Gastrocnemius medialis (tissue), 4 donors: ENCODE measurements at regions not wholly inside any gene's neighbourhood (a gene's known extent, or its start where the extent isn't known, plus 50 kb on each side); places are given as distances from the start of the nearest gene placed in this dataset.

Source experiments
- POLR2A ChIP-seq, 2 donors: fragments of 450-650 bp; IDR thresholded peaks; one replicate each; pipeline ENCODE4 v1.6.1; 2017; ENCODE audit warnings: antibody characterized with exemption in 2 of 2, mild to moderate bottlenecking in 2 of 2, moderate library complexity in 2 of 2
- TF ChIP-seq, protein P1 (sequence below), 5 experiments: fragments of 450-650 bp in 3 of 5; fragments of 200-600 bp in 2 of 5; sonication (generic) in 2 of 5; IDR thresholded peaks in 4 of 5; conservative IDR thresholded peaks in 1 of 5; 1 replicate in 4 of 5; 2 replicates in 1 of 5; pipeline ENCODE4 v1.5.1; 2016 to 2019; ENCODE audit warnings: antibody characterized with exemption in 5 of 5, mild to moderate bottlenecking in 3 of 5, moderate library complexity in 3 of 5

GRCh38 chr1:38244218-38244845 lies 197.7 kb upstream of the POU3F1 start:
- TF ChIP-seq, protein P1, sequence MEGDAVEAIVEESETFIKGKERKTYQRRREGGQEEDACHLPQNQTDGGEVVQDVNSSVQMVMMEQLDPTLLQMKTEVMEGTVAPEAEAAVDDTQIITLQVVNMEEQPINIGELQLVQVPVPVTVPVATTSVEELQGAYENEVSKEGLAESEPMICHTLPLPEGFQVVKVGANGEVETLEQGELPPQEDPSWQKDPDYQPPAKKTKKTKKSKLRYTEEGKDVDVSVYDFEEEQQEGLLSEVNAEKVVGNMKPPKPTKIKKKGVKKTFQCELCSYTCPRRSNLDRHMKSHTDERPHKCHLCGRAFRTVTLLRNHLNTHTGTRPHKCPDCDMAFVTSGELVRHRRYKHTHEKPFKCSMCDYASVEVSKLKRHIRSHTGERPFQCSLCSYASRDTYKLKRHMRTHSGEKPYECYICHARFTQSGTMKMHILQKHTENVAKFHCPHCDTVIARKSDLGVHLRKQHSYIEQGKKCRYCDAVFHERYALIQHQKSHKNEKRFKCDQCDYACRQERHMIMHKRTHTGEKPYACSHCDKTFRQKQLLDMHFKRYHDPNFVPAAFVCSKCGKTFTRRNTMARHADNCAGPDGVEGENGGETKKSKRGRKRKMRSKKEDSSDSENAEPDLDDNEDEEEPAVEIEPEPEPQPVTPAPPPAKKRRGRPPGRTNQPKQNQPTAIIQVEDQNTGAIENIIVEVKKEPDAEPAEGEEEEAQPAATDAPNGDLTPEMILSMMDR (IDR thresholded peaks at IDR 0.05 in 4 of 5, conservative IDR thresholded peaks at IDR 0.05 in 1 of 5) = no peak
- TF ChIP-seq POLR2A (IDR thresholded peaks at IDR 0.05) = no peak
